ENCODE measurements at regions not wholly inside any gene's neighbourhood (a gene's known extent, or its start where the extent isn't known, plus 50 kb on each side); places are given as distances from the start of the nearest gene placed in this dataset.

GRCh38 chr1:177783051-177783450, 186.8 kb downstream of the SEC16B start:
- peak; percentile 32; the same call in 1 of the 2 replicates for TF ChIP-seq CTCF (conservative IDR thresholded peaks at IDR 0.05; ENCODE audit: low read depth, low read length)
- no peak for TF ChIP-seq EZH2 (IDR thresholded peaks at IDR 0.05; ENCODE audit: low read length, unreplicated experiment)

Data from PC-3 (cell line).